NCI-H510A treated with DMSO at 0.1 percent for 48 hours (cell line): ENCODE measurements at regions not wholly inside any gene's neighbourhood (a gene's known extent, or its start where the extent isn't known, plus 50 kb on each side); places are given as distances from the start of the nearest gene placed in this dataset.

Experiments
- DNase-seq: peaks from one replicate; lab custom pipeline; 2025; lab: John Stamatoyannopoulos, UW

GRCh38 chr7:46203926-46204325 lies 282.9 kb upstream of the IGFBP3 start:
- DNase-seq, result no peak

- DNase-seq, result no peak
These were observed 281.3 kb upstream of the IGFBP3 start for GRCh38 chr7:46202379-46202778.

- no peak for DNase-seq
These were observed 280.9 kb upstream of the IGFBP3 start for GRCh38 chr7:46201961-46202360.

- DNase-seq, result no peak
These were observed 277.6 kb upstream of the IGFBP3 start for GRCh38 chr7:46198701-46199100.

GRCh38 chr7:46197785-46198540 lies 276.9 kb upstream of the IGFBP3 start:
- DNase-seq, result no peak

- DNase-seq, result no peak
These were observed 274.9 kb upstream of the IGFBP3 start for GRCh38 chr7:46195934-46196333.

- DNase-seq, result no peak
These were observed 271.2 kb upstream of the IGFBP3 start for GRCh38 chr7:46192271-46192670.

GRCh38 chr7:46191776-46192175 lies 270.7 kb upstream of the IGFBP3 start:
- no peak for DNase-seq

- DNase-seq, result no peak
These were observed 270.2 kb upstream of the IGFBP3 start for GRCh38 chr7:46191296-46191695.

GRCh38 chr7:46189255-46189790 lies 268.3 kb upstream of the IGFBP3 start:
- DNase-seq, result no peak

GRCh38 chr7:46186131-46186530 lies 265.1 kb upstream of the IGFBP3 start:
- no peak for DNase-seq

GRCh38 chr7:46179061-46179610 lies 258.1 kb upstream of the IGFBP3 start:
- DNase-seq, result no peak

- no peak for DNase-seq
These were observed 257.6 kb upstream of the IGFBP3 start for GRCh38 chr7:46178661-46179060.

- DNase-seq, result no peak
These were observed 256.7 kb upstream of the IGFBP3 start for GRCh38 chr7:46177821-46178220.

GRCh38 chr7:46175221-46175620 lies 254.1 kb upstream of the IGFBP3 start:
- DNase-seq, result no peak

- no peak for DNase-seq
These were observed 253.1 kb upstream of the IGFBP3 start for GRCh38 chr7:46174196-46174580.

GRCh38 chr7:46173476-46174195 lies 252.6 kb upstream of the IGFBP3 start:
- no peak for DNase-seq

GRCh38 chr7:46170792-46171191 lies 249.7 kb upstream of the IGFBP3 start:
- DNase-seq, result no peak

- DNase-seq, result no peak
These were observed 248.9 kb upstream of the IGFBP3 start for GRCh38 chr7:46170021-46170420.

- DNase-seq, result no peak
These were observed 248.3 kb upstream of the IGFBP3 start for GRCh38 chr7:46169384-46169755.

GRCh38 chr7:46168671-46169383 lies 247.8 kb upstream of the IGFBP3 start:
- no peak for DNase-seq

GRCh38 chr7:46168231-46168630 lies 247.2 kb upstream of the IGFBP3 start:
- no peak for DNase-seq
